Fibroblast of skin of right biceps (primary cell): ENCODE measurements at regions not wholly inside any gene's neighbourhood (a gene's known extent, or its start where the extent isn't known, plus 50 kb on each side); places are given as distances from the start of the nearest gene placed in this dataset.

Experiments used
- DNase-seq: peaks from one replicate; pipeline ENCODE4 v3.0.0-alpha.2; 2013

- no peak for DNase-seq
Observed at GRCh38 chr11:98793276-98793675, 227.5 kb upstream of the CNTN5 start.

GRCh38 chr11:98798333-98798732 lies 222.4 kb upstream of the CNTN5 start:
- no peak for DNase-seq

- no peak for DNase-seq
Observed at GRCh38 chr11:98800696-98801095, 220.1 kb upstream of the CNTN5 start.

GRCh38 chr11:98828986-98829708 lies 191.6 kb upstream of the CNTN5 start:
- DNase-seq = no peak

GRCh38 chr11:98829971-98830370 lies 190.8 kb upstream of the CNTN5 start:
- DNase-seq = no peak

GRCh38 chr11:98834776-98835175 lies 186.0 kb upstream of the CNTN5 start:
- no peak for DNase-seq

- no peak for DNase-seq
Observed at GRCh38 chr11:98835335-98835734, 185.4 kb upstream of the CNTN5 start.

GRCh38 chr11:98836156-98836555 lies 184.6 kb upstream of the CNTN5 start:
- no peak for DNase-seq

- DNase-seq = no peak
Observed at GRCh38 chr11:98842187-98842586, 178.6 kb upstream of the CNTN5 start.

GRCh38 chr11:98862169-98862568 lies 158.6 kb upstream of the CNTN5 start:
- no peak for DNase-seq

- no peak for DNase-seq
Observed at GRCh38 chr11:98871690-98872089, 149.1 kb upstream of the CNTN5 start.

- no peak for DNase-seq
Observed at GRCh38 chr11:98874050-98874449, 146.7 kb upstream of the CNTN5 start.

GRCh38 chr11:98895936-98896335 lies 124.8 kb upstream of the CNTN5 start:
- DNase-seq = no peak

- DNase-seq = no peak
Observed at GRCh38 chr11:98940913-98941312, 79.8 kb upstream of the CNTN5 start.

GRCh38 chr11:98944461-98944860 lies 76.3 kb upstream of the CNTN5 start:
- peak; percentile 3 for DNase-seq

GRCh38 chr11:98952107-98952506 lies 68.6 kb upstream of the CNTN5 start:
- no peak for DNase-seq

GRCh38 chr11:98955551-98955950 lies 65.2 kb upstream of the CNTN5 start:
- no peak for DNase-seq

GRCh38 chr11:98964146-98964545 lies 56.6 kb upstream of the CNTN5 start:
- DNase-seq = no peak

GRCh38 chr11:98965358-98965757 lies 55.4 kb upstream of the CNTN5 start:
- no peak for DNase-seq

GRCh38 chr11:98965775-98966174 lies 55.0 kb upstream of the CNTN5 start:
- no peak for DNase-seq

GRCh38 chr11:98967005-98967404 lies 53.7 kb upstream of the CNTN5 start:
- no peak for DNase-seq
